AG04450 (cell line): ENCODE measurements at regions not wholly inside any gene's neighbourhood (a gene's known extent, or its start where the extent isn't known, plus 50 kb on each side); places are given as distances from the start of the nearest gene placed in this dataset.

ENCODE experiments used
- CTCF ChIA-PET: fragments of 300-600, 350-600 bp; formaldehyde crosslinking; extraction: SDS; loops from one replicate; lab custom pipeline; 2022; ENCODE audit warnings: antibody characterized with exemption, inconsistent platforms; lab: Charles Lee
- POLR2A ChIA-PET: fragments of 350-600 bp; formaldehyde crosslinking; extraction: SDS; loops from one replicate; lab custom pipeline; 2021; ENCODE audit warnings: antibody characterized with exemption, inconsistent platforms; lab: Yijun Ruan, JAX
- DNase-seq: peaks from one replicate; pipeline ENCODE4 v3.0.0-alpha.2; 2011; ENCODE audit warnings: low read depth, low spot score
- H3K27ac ChIP-seq: one replicate; pipeline ENCODE4 v1.5.1; 2012; ENCODE audit warnings: low read depth, low read length, control low read depth
- H3K27me3 ChIP-seq: one replicate; pipeline ENCODE4 v1.6.0; 2012; ENCODE audit warnings: low read length; ENCODE audit not compliant: control insufficient read depth, insufficient read depth
- H3K4me3 ChIP-seq: 2 replicates; pipeline ENCODE4 v1.5.1; 2011; ENCODE audit warnings: mild to moderate bottlenecking, low read depth, low read length, control low read depth
- H3K9me3 ChIP-seq: 2 replicates; pipeline ENCODE4 v1.5.1; 2012; ENCODE audit warnings: low read length; ENCODE audit not compliant: control insufficient read depth, insufficient read depth
- TF ChIP-seq, protein P1 (sequence below): IDR thresholded peaks from 2 replicates; pipeline ENCODE4 v1.5.1; 2011; ENCODE audit warnings: low read depth, low read length, control low read depth, inconsistent platforms

DNA sequence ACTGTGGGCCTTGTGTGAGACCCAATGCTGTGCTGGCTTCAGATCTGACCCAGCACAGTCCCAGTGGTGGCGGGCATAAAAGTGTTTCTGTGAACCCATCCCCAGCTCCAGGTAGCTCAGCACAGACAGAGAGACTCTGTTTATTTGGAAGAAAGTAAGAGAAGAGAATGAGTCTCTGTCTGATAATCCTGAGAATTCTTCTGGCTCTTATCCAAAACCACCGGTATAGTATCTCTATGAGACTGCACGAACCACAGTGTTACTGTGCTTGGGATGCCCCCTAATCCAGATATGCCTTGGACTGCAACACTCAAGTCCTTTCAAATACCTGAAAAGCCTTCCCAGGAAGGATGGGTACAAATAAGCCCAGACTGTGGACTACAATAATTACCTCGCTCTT lies 1660.8 kb upstream of the ACO1 start:
- DNase-seq = no peak
- TF ChIP-seq, protein P1, sequence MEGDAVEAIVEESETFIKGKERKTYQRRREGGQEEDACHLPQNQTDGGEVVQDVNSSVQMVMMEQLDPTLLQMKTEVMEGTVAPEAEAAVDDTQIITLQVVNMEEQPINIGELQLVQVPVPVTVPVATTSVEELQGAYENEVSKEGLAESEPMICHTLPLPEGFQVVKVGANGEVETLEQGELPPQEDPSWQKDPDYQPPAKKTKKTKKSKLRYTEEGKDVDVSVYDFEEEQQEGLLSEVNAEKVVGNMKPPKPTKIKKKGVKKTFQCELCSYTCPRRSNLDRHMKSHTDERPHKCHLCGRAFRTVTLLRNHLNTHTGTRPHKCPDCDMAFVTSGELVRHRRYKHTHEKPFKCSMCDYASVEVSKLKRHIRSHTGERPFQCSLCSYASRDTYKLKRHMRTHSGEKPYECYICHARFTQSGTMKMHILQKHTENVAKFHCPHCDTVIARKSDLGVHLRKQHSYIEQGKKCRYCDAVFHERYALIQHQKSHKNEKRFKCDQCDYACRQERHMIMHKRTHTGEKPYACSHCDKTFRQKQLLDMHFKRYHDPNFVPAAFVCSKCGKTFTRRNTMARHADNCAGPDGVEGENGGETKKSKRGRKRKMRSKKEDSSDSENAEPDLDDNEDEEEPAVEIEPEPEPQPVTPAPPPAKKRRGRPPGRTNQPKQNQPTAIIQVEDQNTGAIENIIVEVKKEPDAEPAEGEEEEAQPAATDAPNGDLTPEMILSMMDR = no peak
- Histone ChIP-seq H3K27ac (no peak overlapping the region), H3K9me3 (peaks cover 7% of the 10 kb centered on the region; the same call in 1 of the 2 replicates), H3K4me3 (no peak overlapping the region), H3K27me3 (no peaks in the 10 kb centered on the region)
- ChIA-PET CTCF (no interaction called here), POLR2A (no interaction called here)

DNA sequence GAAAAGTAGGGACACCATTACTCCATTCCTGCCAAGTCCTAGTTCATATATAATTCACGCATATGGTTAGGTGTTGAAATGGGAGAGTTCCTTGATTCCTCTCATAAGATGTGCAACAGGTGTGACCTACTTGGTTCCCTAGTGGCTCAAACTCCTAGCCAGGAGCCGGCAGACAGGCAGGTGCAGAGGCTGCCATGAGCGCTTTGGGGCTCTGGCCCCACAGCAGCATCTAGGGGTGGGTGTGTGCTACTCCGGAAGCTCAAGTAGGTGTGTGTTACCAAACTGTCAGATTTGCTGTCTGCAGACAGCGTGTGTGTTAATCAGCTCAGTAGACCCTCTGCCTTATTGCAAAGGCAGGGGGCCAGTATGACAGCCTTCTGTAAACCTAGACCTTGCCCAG lies 1652.4 kb upstream of the ACO1 start:
- Histone ChIP-seq H3K27ac (no peak overlapping the region), H3K4me3 (no peak overlapping the region), H3K9me3 (peaks cover 12% of the 10 kb centered on the region), H3K27me3 (no peaks in the 10 kb centered on the region)
- ChIA-PET POLR2A (no interaction called here), CTCF (interaction anchor here (0.6 kb wide), 1 partner anchor 112 kb away, joined by 3 read pairs; no protein-coding TSS in a partner anchor)
- TF ChIP-seq, protein P1 = no peak
- no peak for DNase-seq

DNA sequence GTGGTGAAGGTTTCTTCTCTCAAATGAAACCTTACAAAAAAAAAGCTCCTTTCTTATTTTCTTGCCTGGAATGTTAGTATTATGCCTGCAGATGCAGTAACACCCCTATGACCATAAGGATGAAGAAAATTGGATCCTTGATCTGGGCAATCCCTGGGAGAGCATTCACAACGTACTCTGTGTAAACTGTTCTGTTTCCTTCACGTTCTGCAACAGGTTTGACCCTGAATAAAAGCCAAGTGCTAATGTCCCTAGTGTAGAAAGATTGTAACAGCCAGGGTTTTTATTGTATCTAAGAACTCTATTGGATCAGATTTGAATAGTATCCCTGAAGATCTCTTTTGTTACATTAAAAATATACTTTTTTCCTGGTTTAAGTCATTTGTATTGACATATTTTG lies 1639.6 kb upstream of the ACO1 start:
- H3K4me3 ChIP-seq = no peak overlapping the region
- no peak for DNase-seq
- TF ChIP-seq, protein P1 = no peak
- CTCF ChIA-PET = no interaction called here
- POLR2A ChIA-PET = no interaction called here
- no peak overlapping the region for H3K27ac ChIP-seq
- 0 out of 2 replicates have a peak, but pooled peaks cover 5% of the 10 kb centered on the region for H3K9me3 ChIP-seq
- no peaks in the 10 kb centered on the region for H3K27me3 ChIP-seq

DNA sequence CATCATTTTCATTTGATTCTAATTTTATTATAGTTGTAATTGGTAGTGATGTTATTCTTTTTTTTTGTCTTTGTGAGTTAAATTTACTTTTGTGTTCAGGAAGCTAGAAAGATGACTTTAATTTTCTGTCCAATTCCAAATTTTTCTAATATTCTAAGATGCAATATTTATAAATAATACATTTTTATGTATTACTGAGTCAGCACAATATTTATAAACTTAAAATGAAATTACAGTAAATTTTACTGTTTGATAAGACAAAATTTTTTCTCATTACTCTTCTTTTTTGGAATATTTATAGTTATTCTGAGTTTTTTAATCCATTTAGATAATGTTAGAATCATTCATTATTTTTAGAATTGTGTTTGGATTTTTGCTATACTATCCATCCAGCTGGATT lies 1637.9 kb upstream of the ACO1 start:
- Histone ChIP-seq H3K27me3 (no peaks in the 10 kb centered on the region), H3K4me3 (no peak overlapping the region), H3K9me3 (0 out of 2 replicates have a peak, but pooled peaks cover 5% of the 10 kb centered on the region), H3K27ac (no peak overlapping the region)
- ChIA-PET CTCF (no interaction called here), POLR2A (no interaction called here)
- no peak for DNase-seq
- TF ChIP-seq, protein P1 = no peak

DNA sequence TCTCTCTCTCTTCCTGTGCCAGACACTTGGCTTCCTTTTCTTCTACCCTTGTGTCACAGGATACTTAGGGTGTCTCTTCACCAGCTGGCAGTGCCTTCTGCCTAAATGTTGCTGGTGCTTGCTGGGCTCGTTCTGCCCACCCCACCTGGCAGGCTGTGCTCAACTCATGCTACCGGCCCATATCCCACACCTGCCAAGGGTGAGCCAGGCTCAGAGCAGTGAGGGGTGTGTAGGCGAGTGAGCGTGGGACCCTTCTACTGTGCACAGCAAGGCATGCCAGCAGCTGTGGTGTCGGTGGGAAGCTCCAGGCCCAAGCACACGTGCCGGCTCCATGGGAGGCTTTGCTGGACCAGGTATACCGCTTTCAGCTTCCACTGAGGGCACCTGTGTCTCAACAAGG lies 1626.7 kb upstream of the ACO1 start:
- peaks cover 20% of the 10 kb centered on the region for H3K9me3 ChIP-seq
- ChIA-PET CTCF (no interaction called here), POLR2A (no interaction called here)
- TF ChIP-seq, protein P1 = no peak
- H3K4me3 ChIP-seq = no peak overlapping the region
- no peak for DNase-seq
- no peaks in the 10 kb centered on the region for H3K27me3 ChIP-seq
- no peak overlapping the region for H3K27ac ChIP-seq
